Right lobe of liver (tissue), 6 donors: ENCODE measurements at regions not wholly inside any gene's neighbourhood (a gene's known extent, or its start where the extent isn't known, plus 50 kb on each side); places are given as distances from the start of the nearest gene placed in this dataset.
A peak's percentile ranks its signal among the peaks of the same experiment; 100 is the strongest.

Experiments used
- ATAC-seq, 4 donors: fragments of 200-7000 bp; cut with Tn5 transposase; one replicate each; pipeline ENCODE4 v1.9.1; 2020; ENCODE audit warnings: mild to moderate bottlenecking in 4 of 4, moderate library complexity in 4 of 4
- DNase-seq, 3 donors: peaks; one replicate each; pipeline ENCODE4 v3.0.0-alpha.2; 2020
- H3K27ac ChIP-seq, 3 donors: fragments of 200-600 bp; one replicate each; pipeline ENCODE4 v1.8.0; 2022
- H3K27me3 ChIP-seq, 2 donors: fragments of 200-600 bp; one replicate each; pipeline ENCODE4 v1.8.0; 2022
- H3K36me3 ChIP-seq, 4 donors: fragments of 200-600 bp; sonication (generic) in 1 of 4; one replicate each; pipeline versions ENCODE4 v1.5.1 to v1.8.0; 2017 to 2022; ENCODE audit warnings: control low read depth in 1 of 4
- H3K4me1 ChIP-seq, 4 donors: fragments of 200-600 bp; sonication (generic) in 1 of 4; one replicate each; pipeline versions ENCODE4 v1.5.1 to v1.8.0; 2017 to 2022; ENCODE audit warnings: control low read depth in 1 of 4
- H3K4me3 ChIP-seq, 3 donors: fragments of 200-600 bp; one replicate each; pipeline ENCODE4 v1.8.0; 2022
- H3K9me3 ChIP-seq, 4 donors: fragments of 200-600 bp; sonication (generic) in 1 of 4; one replicate each; pipeline versions ENCODE4 v1.5.1 to v1.8.0; 2017 to 2022; ENCODE audit warnings: control low read depth in 1 of 4
- CTCF ChIP-seq, 4 donors: fragments of 200-600 bp in 3 of 4; fragments of 450-650 bp in 1 of 4; IDR thresholded peaks; one replicate each; pipeline versions ENCODE4 v1.5.1 to v1.8.0; 2016 to 2022; ENCODE audit warnings: antibody characterized with exemption in 4 of 4, mild to moderate bottlenecking in 2 of 4
- POLR2A ChIP-seq: fragments of 450-650 bp; IDR thresholded peaks from one replicate; pipeline ENCODE4 v1.6.1; 2017; ENCODE audit warnings: antibody characterized with exemption, mild to moderate bottlenecking
- WGBS: methylation state at CpG from one replicate; pipeline ENCODE4 v1.1.6; 2018; ENCODE audit warnings: low coverage, low lambda C conversion rate; ENCODE audit not compliant: insufficient coverage; ENCODE audit errors: missing lambda C conversion rate; 5-methylcytosine and 5-hydroxymethylcytosine counted together
- intact Hi-C, 2 donors: fragments of 100-400 bp; cut with DNase I; formaldehyde crosslinking; loops; one replicate each; pipeline versions ENCODE4 v1.11.2 to v1.14.1; 2022
- donor health status: DM: no; HTN: yes; CAD: no.
- donor health status: DM: no; HTN: no; CAD: no.
- donor health status: DM: no; HTN: no; CAD: no.
- donor health status: DM: no; HTN: yes; CAD: no.
- donor health status: DM: no; HTN: yes; CAD: no.

- DNase-seq (peak in 1 of 3 donors; percentile 33), ATAC-seq (peak in 2 of 4 donors; percentile 15 to 31)
- Histone ChIP-seq H3K27ac (no peak overlapping the region), H3K4me1 (no peaks in the 10 kb centered on the region), H3K27me3 (no peaks in the 10 kb centered on the region), H3K9me3 (no peaks in the 10 kb centered on the region), H3K36me3 (no peaks in the 10 kb centered on the region), H3K4me3 (no peak overlapping the region)
- no peak for TF ChIP-seq POLR2A
- 30% methylated on average over 1 of the region's 8 CpGs for WGBS
- intact Hi-C loops, result loop anchor here (5.0 to 10.0 kb wide), 4 partner anchors 172 to 499 kb away; partner anchors contain the start of gene IL6 (in 1 of the 2)
These were observed 55.5 kb upstream of the STEAP1B start for GRCh38 chr7:22555476-22555875.

GRCh38 chr7:22554184-22554583, 54.2 kb upstream of the STEAP1B start:
- no peaks in the 10 kb centered on the region for H3K36me3 ChIP-seq
- peaks cover 0 to 10% of the 10 kb centered on the region in 2 donors for H3K27me3 ChIP-seq
- no peaks in the 10 kb centered on the region for H3K9me3 ChIP-seq
- ATAC-seq (no peak), DNase-seq (no peak)
- WGBS, result 70% methylated on average over 5 of the region's 5 CpGs
- peaks cover 0 to 9% (median 0%) of the 10 kb centered on the region in 4 donors for H3K4me1 ChIP-seq
- intact Hi-C loops, result loop anchor here in 1 of 2 donors (10.0 kb wide), 3 partner anchors 181 to 501 kb away; no protein-coding TSS in a partner anchor
- TF ChIP-seq POLR2A, result no peak
- no peak for TF ChIP-seq CTCF (IDR thresholded peaks at IDR 0.05)
- no peak overlapping the region for H3K4me3 ChIP-seq
- no peak overlapping the region for H3K27ac ChIP-seq

- DNase-seq, result no peak
- 67% methylated on average over 8 of the region's 8 CpGs for WGBS
- no peak for TF ChIP-seq CTCF (IDR thresholded peaks at IDR 0.05)
- TF ChIP-seq POLR2A, result no peak
- H3K27me3 ChIP-seq, result peaks cover 6 to 13% of the 10 kb centered on the region in 2 donors
- peaks cover 0 to 9% (median 0%) of the 10 kb centered on the region in 4 donors for H3K4me1 ChIP-seq
- intact Hi-C loops, result loop anchor here in 1 of 2 donors (10.0 kb wide), 3 partner anchors 183 to 503 kb away; no protein-coding TSS in a partner anchor
- no peak overlapping the region for H3K27ac ChIP-seq
- H3K9me3 ChIP-seq, result no peaks in the 10 kb centered on the region
- H3K4me3 ChIP-seq, result no peak overlapping the region
- ATAC-seq, result no peak
- no peaks in the 10 kb centered on the region for H3K36me3 ChIP-seq
These were observed 52.0 kb upstream of the STEAP1B start for GRCh38 chr7:22551768-22552513.

- H3K27me3 ChIP-seq, result peaks cover 6 to 13% of the 10 kb centered on the region in 2 donors
- H3K4me3 ChIP-seq, result no peak overlapping the region
- H3K27ac ChIP-seq, result no peak overlapping the region
- H3K9me3 ChIP-seq, result no peaks in the 10 kb centered on the region
- DNase-seq, result no peak
- WGBS, result 43% methylated on average over 6 of the region's 6 CpGs
- intact Hi-C loops, result loop anchor here in 1 of 2 donors (10.0 kb wide), 3 partner anchors 184 to 504 kb away; no protein-coding TSS in a partner anchor
- peaks cover 0 to 9% (median 0%) of the 10 kb centered on the region in 4 donors for H3K4me1 ChIP-seq
- ATAC-seq, result no peak
- no peaks in the 10 kb centered on the region for H3K36me3 ChIP-seq
- TF ChIP-seq CTCF (IDR thresholded peaks at IDR 0.05), result no peak
- TF ChIP-seq POLR2A, result no peak
These were observed 50.6 kb upstream of the STEAP1B start for GRCh38 chr7:22550514-22551030.
